ENCODE measurements at regions not wholly inside any gene's neighbourhood (a gene's known extent, or its start where the extent isn't known, plus 50 kb on each side); places are given as distances from the start of the nearest gene placed in this dataset.

DNA sequence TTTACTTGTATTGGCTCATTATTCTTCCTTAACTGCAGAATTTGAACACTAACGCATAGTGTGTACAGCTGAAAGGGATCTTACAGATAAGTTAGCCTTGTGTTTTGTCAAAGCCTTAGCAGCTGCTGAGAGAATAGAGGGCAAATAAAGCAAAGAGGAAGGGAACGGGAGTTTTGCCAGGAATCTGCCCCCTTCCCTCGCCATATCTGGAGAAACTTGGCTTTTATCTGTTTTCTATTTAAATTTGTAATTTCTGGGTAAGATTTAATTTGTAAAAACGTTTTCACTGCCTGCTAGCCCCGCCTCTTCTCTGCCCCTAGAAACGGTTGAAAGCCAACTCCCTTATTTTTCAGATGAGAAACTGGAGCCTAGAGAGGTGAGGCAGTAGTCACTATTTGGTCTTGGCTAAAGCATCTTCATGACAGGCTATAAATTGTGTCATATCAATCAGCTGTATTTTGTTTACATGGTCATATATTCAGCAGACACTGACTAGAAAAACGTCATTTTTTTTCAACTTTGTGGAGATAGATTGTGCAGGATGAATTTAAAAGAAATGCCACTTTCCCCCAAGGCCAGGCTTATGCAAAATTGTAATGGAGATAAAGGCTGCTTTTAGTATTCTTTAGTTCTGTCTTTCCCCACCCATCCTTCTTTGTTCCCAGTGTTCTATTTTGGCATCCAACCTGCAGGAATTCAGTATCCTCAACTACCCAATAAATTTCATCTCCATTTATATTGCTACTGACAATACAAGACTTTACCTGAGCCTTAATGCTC, 319.4 kb downstream of the SH2D1A start:
- intact Hi-C loops (cut with micrococcal nuclease), result no loop called here
- H3K27ac ChIP-seq (ENCODE audit: low read length), result no peak overlapping the region
- H3K4me3 ChIP-seq (ENCODE audit: low read length), result no peak overlapping the region
- no peaks in the 10 kb centered on the region for H3K79me2 ChIP-seq (ENCODE audit: low read length)
- TF ChIP-seq EZH2phosphoT487 (IDR thresholded peaks at IDR 0.05; ENCODE audit: borderline replicate concordance, low read length), result no peak
- no peak overlapping the region for H3K9ac ChIP-seq (ENCODE audit: low read length)
- no peaks in the 10 kb centered on the region for H3K9me2 ChIP-seq (replicated peaks; ENCODE audit: low read length)
- no peaks in the 10 kb centered on the region for H3F3A ChIP-seq (ENCODE audit: low read length, unreplicated experiment)
- no peak overlapping the region for H2AFZ ChIP-seq (ENCODE audit: low read length)
- no peak overlapping the region for H3K4me2 ChIP-seq (ENCODE audit: low read length)
- no peaks in the 10 kb centered on the region for H3K4me1 ChIP-seq (ENCODE audit: insufficient read depth, low read length)
- no TSS peak for BruUV-seq (replicated peaks)
- ChIA-PET POLR2A (ENCODE audit: unreplicated experiment) (no interaction called here), CTCF (no interaction called here)
- ATAC-seq, result no peak
- H4K20me1 ChIP-seq (ENCODE audit: low read length), result no peaks in the 10 kb centered on the region
- no peaks in the 10 kb centered on the region for H3K9me3 ChIP-seq (ENCODE audit: low read length)
- no peak for DNase-seq
- no peaks in the 10 kb centered on the region for H3K27me3 ChIP-seq (ENCODE audit: low read length)
- no peaks in the 10 kb centered on the region for H3K36me3 ChIP-seq (ENCODE audit: low read depth, low read length)

DNA sequence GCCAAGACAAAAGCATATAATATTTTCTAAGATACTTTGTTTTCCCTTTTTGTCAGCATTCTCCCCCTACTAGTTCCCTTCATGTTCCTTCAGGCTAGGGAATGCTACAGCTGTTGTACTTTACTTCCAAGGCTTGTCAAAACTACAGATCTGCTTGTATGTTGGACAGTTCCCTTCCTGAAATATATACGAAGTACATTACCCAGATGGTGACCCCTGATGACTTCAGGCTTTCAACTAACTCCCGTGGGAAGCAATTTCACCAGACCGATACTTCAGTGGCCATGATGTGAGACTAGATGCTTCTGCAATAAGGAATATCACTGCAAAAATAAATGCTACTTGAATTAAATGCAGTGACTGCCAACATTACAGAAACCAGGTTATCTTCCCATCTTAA, 332.8 kb downstream of the SH2D1A start:
- Histone ChIP-seq H3K36me3 (ENCODE audit: low read depth, low read length) (no peaks in the 10 kb centered on the region), H3K27ac (ENCODE audit: low read length) (no peak overlapping the region), H3K4me3 (ENCODE audit: low read length) (no peak overlapping the region), H3K4me1 (ENCODE audit: insufficient read depth, low read length) (no peaks in the 10 kb centered on the region), H3K9me2 (replicated peaks; ENCODE audit: low read length) (no peaks in the 10 kb centered on the region), H3K27me3 (ENCODE audit: low read length) (no peaks in the 10 kb centered on the region), H3K4me2 (ENCODE audit: low read length) (no peak overlapping the region), H4K20me1 (ENCODE audit: low read length) (no peaks in the 10 kb centered on the region), H3K9ac (ENCODE audit: low read length) (no peak overlapping the region), H3K9me3 (ENCODE audit: low read length) (no peaks in the 10 kb centered on the region), H2AFZ (ENCODE audit: low read length) (no peak overlapping the region), H3F3A (ENCODE audit: low read length, unreplicated experiment) (no peaks in the 10 kb centered on the region), H3K79me2 (ENCODE audit: low read length) (no peaks in the 10 kb centered on the region)
- no TSS peak for BruUV-seq (replicated peaks)
- ChIA-PET POLR2A (ENCODE audit: unreplicated experiment) (no interaction called here), CTCF (no interaction called here)
- TF ChIP-seq EZH2 (IDR thresholded peaks at IDR 0.05; ENCODE audit: low read length, unreplicated experiment) (no peak), EZH2phosphoT487 (IDR thresholded peaks at IDR 0.05; ENCODE audit: borderline replicate concordance, low read length) (no peak)
- TF ChIP-seq, protein P1, sequence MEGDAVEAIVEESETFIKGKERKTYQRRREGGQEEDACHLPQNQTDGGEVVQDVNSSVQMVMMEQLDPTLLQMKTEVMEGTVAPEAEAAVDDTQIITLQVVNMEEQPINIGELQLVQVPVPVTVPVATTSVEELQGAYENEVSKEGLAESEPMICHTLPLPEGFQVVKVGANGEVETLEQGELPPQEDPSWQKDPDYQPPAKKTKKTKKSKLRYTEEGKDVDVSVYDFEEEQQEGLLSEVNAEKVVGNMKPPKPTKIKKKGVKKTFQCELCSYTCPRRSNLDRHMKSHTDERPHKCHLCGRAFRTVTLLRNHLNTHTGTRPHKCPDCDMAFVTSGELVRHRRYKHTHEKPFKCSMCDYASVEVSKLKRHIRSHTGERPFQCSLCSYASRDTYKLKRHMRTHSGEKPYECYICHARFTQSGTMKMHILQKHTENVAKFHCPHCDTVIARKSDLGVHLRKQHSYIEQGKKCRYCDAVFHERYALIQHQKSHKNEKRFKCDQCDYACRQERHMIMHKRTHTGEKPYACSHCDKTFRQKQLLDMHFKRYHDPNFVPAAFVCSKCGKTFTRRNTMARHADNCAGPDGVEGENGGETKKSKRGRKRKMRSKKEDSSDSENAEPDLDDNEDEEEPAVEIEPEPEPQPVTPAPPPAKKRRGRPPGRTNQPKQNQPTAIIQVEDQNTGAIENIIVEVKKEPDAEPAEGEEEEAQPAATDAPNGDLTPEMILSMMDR (conservative IDR thresholded peaks at IDR 0.05; ENCODE audit: low read depth, low read length), result no peak
- ATAC-seq (no peak), DNase-seq (no peak)
- intact Hi-C loops (cut with micrococcal nuclease), result no loop called here

DNA sequence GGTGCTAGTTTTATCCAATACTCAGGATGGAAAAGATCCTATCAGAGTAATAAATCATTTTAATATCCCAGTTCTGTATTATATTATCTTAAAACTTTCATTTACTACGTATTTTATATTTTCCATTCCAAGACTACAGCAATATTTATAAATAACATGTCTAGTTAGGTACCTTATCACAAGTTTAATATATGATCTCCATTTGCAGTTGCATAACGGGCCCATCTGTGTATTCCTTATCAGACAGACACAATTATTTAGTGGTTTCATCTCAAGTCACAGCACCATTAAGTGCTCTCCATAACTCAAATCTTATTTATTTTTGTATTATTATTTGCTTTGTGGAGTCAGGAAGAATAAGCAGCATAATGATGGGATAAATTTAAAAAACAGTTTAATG, 333.9 kb downstream of the SH2D1A start:
- ATAC-seq, result no peak
- no peaks in the 10 kb centered on the region for H3K9me2 ChIP-seq (replicated peaks; ENCODE audit: low read length)

More for the DNA sequence above, 333.9 kb downstream of the SH2D1A start:
- no peaks in the 10 kb centered on the region for H4K20me1 ChIP-seq (ENCODE audit: low read length)
- H3K79me2 ChIP-seq (ENCODE audit: low read length), result no peaks in the 10 kb centered on the region
- BruUV-seq (replicated peaks), result no TSS peak
- no peaks in the 10 kb centered on the region for H3K4me1 ChIP-seq (ENCODE audit: insufficient read depth, low read length)
- no peaks in the 10 kb centered on the region for H3K36me3 ChIP-seq (ENCODE audit: low read depth, low read length)
- TF ChIP-seq EZH2 (IDR thresholded peaks at IDR 0.05; ENCODE audit: low read length, unreplicated experiment), result no peak
- no peak for TF ChIP-seq EZH2phosphoT487 (IDR thresholded peaks at IDR 0.05; ENCODE audit: borderline replicate concordance, low read length)
- TF ChIP-seq, protein P1 (conservative IDR thresholded peaks at IDR 0.05; ENCODE audit: low read depth, low read length), result no peak
- no peak overlapping the region for H2AFZ ChIP-seq (ENCODE audit: low read length)
- no peak overlapping the region for H3K9ac ChIP-seq (ENCODE audit: low read length)
- H3F3A ChIP-seq (ENCODE audit: low read length, unreplicated experiment), result no peaks in the 10 kb centered on the region
- H3K4me3 ChIP-seq (ENCODE audit: low read length), result no peak overlapping the region
- intact Hi-C loops (cut with micrococcal nuclease), result no loop called here
- ChIA-PET CTCF (no interaction called here), POLR2A (ENCODE audit: unreplicated experiment) (no interaction called here)
- H3K9me3 ChIP-seq (ENCODE audit: low read length), result no peaks in the 10 kb centered on the region
- H3K27ac ChIP-seq (ENCODE audit: low read length), result no peak overlapping the region
- DNase-seq, result no peak
- H3K27me3 ChIP-seq (ENCODE audit: low read length), result no peaks in the 10 kb centered on the region
- no peak overlapping the region for H3K4me2 ChIP-seq (ENCODE audit: low read length)

All from PC-3 (cell line).